Uterus (tissue), 3 donors: ENCODE measurements at regions not wholly inside any gene's neighbourhood (a gene's known extent, or its start where the extent isn't known, plus 50 kb on each side); places are given as distances from the start of the nearest gene placed in this dataset.
"Not testable (repeated sequence)": the region's sequence is repeated elsewhere in the genome, so short reads cannot be mapped to it uniquely, and the experiment has no call there.

Experiments
- DNase-seq, 2 donors: peaks; one replicate each; pipeline ENCODE4 v3.0.0-alpha.2; 2019 to 2020
- H3K27ac ChIP-seq, 2 donors: fragments of 200-600 bp; sonication (generic); 1 replicate in 1 of 2; 2 replicates in 1 of 2; pipeline ENCODE4 v1.5.1; 2016 to 2018
- H3K27me3 ChIP-seq, 2 donors: fragments of 200-600 bp; sonication (generic); one replicate each; pipeline ENCODE4 v1.5.1; 2018 to 2019; ENCODE audit warnings: control low read depth in 1 of 2
- H3K36me3 ChIP-seq, 2 donors: fragments of 200-600 bp; sonication (generic); one replicate each; pipeline ENCODE4 v1.5.1; 2019; ENCODE audit warnings: control low read depth in 1 of 2
- H3K4me1 ChIP-seq, 2 donors: fragments of 200-600 bp; sonication (generic); one replicate each; pipeline ENCODE4 v1.5.1; 2018 to 2019; ENCODE audit warnings: control low read depth in 1 of 2
- H3K4me3 ChIP-seq, 2 donors: fragments of 200-600 bp; sonication (generic); 1 replicate in 1 of 2; 2 replicates in 1 of 2; pipeline ENCODE4 v1.5.1; 2018 to 2019; ENCODE audit warnings: mild to moderate bottlenecking in 1 of 2
- H3K9me3 ChIP-seq, 2 donors: fragments of 200-600 bp; sonication (generic); one replicate each; pipeline ENCODE4 v1.5.1; 2019; ENCODE audit warnings: control low read depth in 1 of 2
- CTCF ChIP-seq, 4 experiments: fragments of 200-600 bp in 2 of 4; fragments of 450-650 bp in 2 of 4; sonication (generic) in 2 of 4; IDR thresholded peaks; one replicate each; pipeline ENCODE4 v1.5.1; 2016 to 2019; ENCODE audit warnings: antibody characterized with exemption in 4 of 4, mild to moderate bottlenecking in 2 of 4, moderate library complexity in 1 of 4
- POLR2A ChIP-seq, 2 donors: fragments of 450-650 bp; IDR thresholded peaks; one replicate each; pipeline ENCODE4 v1.6.1; 2016; ENCODE audit warnings: antibody characterized with exemption in 2 of 2, mild to moderate bottlenecking in 1 of 2, moderate library complexity in 1 of 2
- intact Hi-C: fragments of 100-400 bp; cut with DNase I; formaldehyde crosslinking; loops from one replicate; pipeline ENCODE4 v1.15.1; 2023; ENCODE audit warnings: low total_unique reads
- donor health status: DM: yes; HTN: yes; CAD: no.

- Histone ChIP-seq H3K27me3 (no peaks in the 10 kb centered on the region), H3K4me3 (no peak overlapping the region), H3K4me1 (no peaks in the 10 kb centered on the region), H3K27ac (no peak overlapping the region), H3K36me3 (no peaks in the 10 kb centered on the region), H3K9me3 (no peaks in the 10 kb centered on the region)
- no peak for DNase-seq
- TF ChIP-seq CTCF (IDR thresholded peaks at IDR 0.05), result no peak
- intact Hi-C loops, result no loop called here
Observed at GRCh38 chr4:72702948-72703347, 133.9 kb upstream of the ADAMTS3 start.

GRCh38 chr4:72701987-72702819 lies 133.2 kb upstream of the ADAMTS3 start:
- intact Hi-C loops, result no loop called here
- Histone ChIP-seq H3K9me3 (no peaks in the 10 kb centered on the region), H3K27me3 (no peaks in the 10 kb centered on the region), H3K27ac (peak overlapping the region; percentile 50 to 60), H3K4me3 (peak overlapping the region; percentile 15 to 26), H3K36me3 (no peaks in the 10 kb centered on the region), H3K4me1 (no peaks in the 10 kb centered on the region)
- DNase-seq, result peak in 1 of 2 donors; percentile 43
- peak; percentile 56 to 70 (median 70) for TF ChIP-seq CTCF (IDR thresholded peaks at IDR 0.05)
- no peak for TF ChIP-seq POLR2A (IDR thresholded peaks at IDR 0.05)

- Histone ChIP-seq H3K4me1 (no peaks in the 10 kb centered on the region), H3K27ac (no peak overlapping the region), H3K36me3 (no peaks in the 10 kb centered on the region), H3K27me3 (no peaks in the 10 kb centered on the region), H3K9me3 (no peaks in the 10 kb centered on the region), H3K4me3 (no peak overlapping the region)
- TF ChIP-seq POLR2A (IDR thresholded peaks at IDR 0.05), result no peak
- TF ChIP-seq CTCF (IDR thresholded peaks at IDR 0.05), result no peak
- intact Hi-C loops, result no loop called here
- DNase-seq, result no peak
Observed at GRCh38 chr4:72690771-72691170, 121.8 kb upstream of the ADAMTS3 start.

GRCh38 chr4:72689923-72690322 lies 120.9 kb upstream of the ADAMTS3 start:
- intact Hi-C loops, result no loop called here
- H3K27me3 ChIP-seq, result no peaks in the 10 kb centered on the region
- H3K4me1 ChIP-seq, result no peaks in the 10 kb centered on the region
- no peaks in the 10 kb centered on the region for H3K36me3 ChIP-seq
- TF ChIP-seq POLR2A (IDR thresholded peaks at IDR 0.05) (no peak), CTCF (IDR thresholded peaks at IDR 0.05) (no peak)
- no peak for DNase-seq
- H3K4me3 ChIP-seq, result no peak overlapping the region
- no peaks in the 10 kb centered on the region for H3K9me3 ChIP-seq
- H3K27ac ChIP-seq, result no peak overlapping the region

- H3K9me3 ChIP-seq, intact Hi-C loops, H3K27me3 ChIP-seq, DNase-seq, H3K27ac ChIP-seq, H3K36me3 ChIP-seq, H3K4me3 ChIP-seq, H3K4me1 ChIP-seq: not testable (repeated sequence)
Observed at GRCh38 chr4:72686390-72686789, 117.4 kb upstream of the ADAMTS3 start.
